ENCODE measurements at regions not wholly inside any gene's neighbourhood (a gene's known extent, or its start where the extent isn't known, plus 50 kb on each side); places are given as distances from the start of the nearest gene placed in this dataset.

DNA sequence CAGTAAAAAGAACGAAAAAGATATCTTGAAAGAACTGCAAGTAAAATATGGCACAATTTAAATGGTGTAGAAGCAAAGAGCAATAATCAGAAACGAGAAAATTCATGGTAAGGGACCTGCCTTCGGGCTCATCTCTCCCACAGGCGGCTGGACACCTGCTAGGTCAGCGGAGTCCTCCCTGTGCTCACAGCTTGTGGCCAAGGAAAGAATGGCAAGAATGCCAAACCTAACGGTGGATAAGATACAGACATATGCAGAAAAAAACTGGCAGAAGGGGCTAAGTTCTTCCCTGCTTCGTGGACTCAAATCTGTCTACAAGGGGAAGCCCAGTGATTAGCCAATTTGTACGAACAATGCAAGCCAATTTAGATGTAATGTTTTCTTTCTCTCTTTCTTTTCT is 152.1 kb upstream of the VCX start:
- H3K9ac ChIP-seq (ENCODE audit: extremely low read depth, insufficient read length, low read length) = no peak overlapping the region
- H2BK20ac ChIP-seq (ENCODE audit: low read depth, low read length, poor library complexity, severe bottlenecking) = no peak overlapping the region
- H3K27me3 ChIP-seq (ENCODE audit: insufficient read depth, low read length) = no peaks in the 10 kb centered on the region
- Mint-ChIP-seq H3K27ac (no peak overlapping the region; a peak in 1 of 7 replicates), H3K27me3 (ENCODE audit: low read depth) (no peaks in the 10 kb centered on the region; the same call in 1 of the 2 replicates), H3K36me3 (ENCODE audit: insufficient read depth in 1 of 3, low read depth in 3 of 3) (no peaks in the 10 kb centered on the region), H3K4me3 (no peak overlapping the region; a peak in 1 of 5 replicates), H3K9me3 (no peaks in the 10 kb centered on the region; a peak in 1 of 5 replicates), H3K4me1 (peaks cover 15 to 33% of the 10 kb centered on the region in 2 experiments)
- H3K4me2 ChIP-seq (ENCODE audit: insufficient read depth, insufficient read length, low read length) = no peak overlapping the region
- no peaks in the 10 kb centered on the region; the same call in 1 of the 2 replicates for H3K4me1 ChIP-seq (ENCODE audit: insufficient read depth, low read length)
- no peak overlapping the region for H3K4ac ChIP-seq (ENCODE audit: low read depth, low read length)
- H4K91ac ChIP-seq (ENCODE audit: insufficient read length, low read depth, low read length) = no peak overlapping the region
- no peak overlapping the region for H3K14ac ChIP-seq (ENCODE audit: insufficient read depth, low read length)
- H4K8ac ChIP-seq (replicated peaks; ENCODE audit: insufficient read length, low read depth, low read length) = no peak overlapping the region
- H2BK120ac ChIP-seq (ENCODE audit: low read depth, low read length, poor library complexity, severe bottlenecking) = no peak overlapping the region
- no peaks in the 10 kb centered on the region for H3K9me3 ChIP-seq (ENCODE audit: control insufficient read depth, low read depth, low read length)
- H3K23me2 ChIP-seq (ENCODE audit: insufficient read length, low read depth, low read length, poor library complexity, severe bottlenecking) = no peaks in the 10 kb centered on the region
- H2AFZ ChIP-seq (ENCODE audit: low read length) = no peak overlapping the region
- TF ChIP-seq, protein P1, sequence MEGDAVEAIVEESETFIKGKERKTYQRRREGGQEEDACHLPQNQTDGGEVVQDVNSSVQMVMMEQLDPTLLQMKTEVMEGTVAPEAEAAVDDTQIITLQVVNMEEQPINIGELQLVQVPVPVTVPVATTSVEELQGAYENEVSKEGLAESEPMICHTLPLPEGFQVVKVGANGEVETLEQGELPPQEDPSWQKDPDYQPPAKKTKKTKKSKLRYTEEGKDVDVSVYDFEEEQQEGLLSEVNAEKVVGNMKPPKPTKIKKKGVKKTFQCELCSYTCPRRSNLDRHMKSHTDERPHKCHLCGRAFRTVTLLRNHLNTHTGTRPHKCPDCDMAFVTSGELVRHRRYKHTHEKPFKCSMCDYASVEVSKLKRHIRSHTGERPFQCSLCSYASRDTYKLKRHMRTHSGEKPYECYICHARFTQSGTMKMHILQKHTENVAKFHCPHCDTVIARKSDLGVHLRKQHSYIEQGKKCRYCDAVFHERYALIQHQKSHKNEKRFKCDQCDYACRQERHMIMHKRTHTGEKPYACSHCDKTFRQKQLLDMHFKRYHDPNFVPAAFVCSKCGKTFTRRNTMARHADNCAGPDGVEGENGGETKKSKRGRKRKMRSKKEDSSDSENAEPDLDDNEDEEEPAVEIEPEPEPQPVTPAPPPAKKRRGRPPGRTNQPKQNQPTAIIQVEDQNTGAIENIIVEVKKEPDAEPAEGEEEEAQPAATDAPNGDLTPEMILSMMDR (conservative IDR thresholded peaks at IDR 0.05) = no peak
- no peak overlapping the region for H3K56ac ChIP-seq (ENCODE audit: insufficient read length, low read depth, low read length)
- H2BK15ac ChIP-seq (ENCODE audit: low read depth, low read length) = no peak overlapping the region
- no peak overlapping the region for H4K5ac ChIP-seq (ENCODE audit: insufficient read length, low read depth, low read length)
- no peak overlapping the region for H3K23ac ChIP-seq (ENCODE audit: insufficient read length, low read depth, low read length)
- no peak overlapping the region for H3K18ac ChIP-seq (ENCODE audit: insufficient read length, low read depth, low read length)
- no peak overlapping the region for H3K27ac ChIP-seq (ENCODE audit: insufficient read length, low read depth, low read length)
- H3K79me2 ChIP-seq (ENCODE audit: insufficient read depth, low read length) = no peaks in the 10 kb centered on the region
- no peak overlapping the region for H3T11ph ChIP-seq (ENCODE audit: low read length)
- no peak overlapping the region for H2BK12ac ChIP-seq (ENCODE audit: insufficient read length, low read depth, low read length)
- no peak overlapping the region for H2AK5ac ChIP-seq (ENCODE audit: insufficient read length, low read length)
- H4K20me1 ChIP-seq (ENCODE audit: control insufficient read depth, insufficient read depth, insufficient read length) = no peaks in the 10 kb centered on the region
- no CpG with 5 or more reads among the region's 8 CpGs for WGBS (ENCODE audit: extremely low coverage, insufficient read length, low lambda C conversion rate)
- DNase-seq = peak; percentile 31
- H3K79me1 ChIP-seq (ENCODE audit: insufficient read depth, low read depth, low read length, poor library complexity, severe bottlenecking) = no peaks in the 10 kb centered on the region
- H2BK5ac ChIP-seq (ENCODE audit: insufficient read length, low read length) = no peak overlapping the region

All from H9 (cell line).